Loucy (cell line): ENCODE measurements at regions not wholly inside any gene's neighbourhood (a gene's known extent, or its start where the extent isn't known, plus 50 kb on each side); places are given as distances from the start of the nearest gene placed in this dataset.

ENCODE experiments used
- H2AFZ ChIP-seq: fragments of 200-600 bp; sonication (generic); 2 replicates; pipeline ENCODE4 v1.6.0; 2016; ENCODE audit warnings: antibody characterized with exemption, mild to moderate bottlenecking, low read length, moderate library complexity
- H3F3A ChIP-seq: fragments of 200-600 bp; 2 replicates; pipeline ENCODE4 v1.6.0; 2016; ENCODE audit warnings: antibody characterized with exemption, low read depth, mild to moderate bottlenecking
- H3K27me3 ChIP-seq: fragments of 200-600 bp; sonication (generic); 2 replicates; pipeline ENCODE4 v1.6.1; 2014; ENCODE audit warnings: low read length, mild to moderate bottlenecking; ENCODE audit not compliant: insufficient read depth, poor library complexity, severe bottlenecking
- H3K36me3 ChIP-seq: fragments of 200-600 bp; sonication (generic); 2 replicates; pipeline ENCODE4 v1.6.1; 2016; ENCODE audit warnings: low read length; ENCODE audit not compliant: insufficient read depth
- H3K4me1 ChIP-seq: fragments of 200-600 bp; sonication (generic); 2 replicates; pipeline ENCODE4 v1.5.1; 2014; ENCODE audit warnings: low read length, mild to moderate bottlenecking; ENCODE audit not compliant: insufficient read depth, poor library complexity, severe bottlenecking
- H3K4me2 ChIP-seq: fragments of 200-600 bp; sonication (generic); 2 replicates; pipeline ENCODE4 v1.6.0; 2014; ENCODE audit warnings: antibody characterized with exemption, low read length, low read depth, mild to moderate bottlenecking; ENCODE audit not compliant: poor library complexity, severe bottlenecking
- H3K4me3 ChIP-seq: fragments of 200-600 bp; sonication (generic); 2 replicates; pipeline ENCODE4 v1.5.1; 2014; ENCODE audit warnings: low read length, mild to moderate bottlenecking, mixed read lengths; ENCODE audit not compliant: poor library complexity, severe bottlenecking
- H3K79me2 ChIP-seq: fragments of 200-600 bp; sonication (generic); 2 replicates; pipeline ENCODE4 v1.6.1; 2014; ENCODE audit warnings: low read length; ENCODE audit not compliant: insufficient read depth
- H3K9ac ChIP-seq: fragments of 200-600 bp; sonication (generic); 2 replicates; pipeline ENCODE4 v1.6.0; 2014; ENCODE audit warnings: mild to moderate bottlenecking, low read depth, low read length, moderate library complexity; ENCODE audit not compliant: poor library complexity, severe bottlenecking
- H3K9me2 ChIP-seq: fragments of 200-600 bp; sonication (generic); replicated peaks from 2 replicates; pipeline ENCODE4 v1.6.1; 2016; ENCODE audit warnings: low read depth, low read length, mixed read lengths
- H3K9me3 ChIP-seq: fragments of 200-600 bp; sonication (generic); 2 replicates; pipeline ENCODE4 v1.6.1; 2014; ENCODE audit warnings: mild to moderate bottlenecking, antibody characterized with exemption, low read length, low read depth; ENCODE audit not compliant: insufficient read depth
- H4K20me1 ChIP-seq: fragments of 200-600 bp; sonication (generic); 2 replicates; pipeline ENCODE4 v1.6.0; 2014; ENCODE audit warnings: antibody characterized with exemption, low read length, mild to moderate bottlenecking; ENCODE audit not compliant: insufficient read depth, poor library complexity, severe bottlenecking
- EZH2phosphoT487 ChIP-seq: fragments of 200-600 bp; IDR thresholded peaks from 2 replicates; pipeline ENCODE4 v1.6.1; 2018; ENCODE audit warnings: antibody characterized with exemption, mild to moderate bottlenecking, moderate library complexity, borderline replicate concordance
- TF ChIP-seq, protein P1 (sequence below): fragments of 200-600 bp; sonication (generic); conservative IDR thresholded peaks from 2 replicates; pipeline ENCODE4 v1.5.1; 2014; ENCODE audit warnings: mild to moderate bottlenecking, antibody characterized with exemption, low read length

DNA sequence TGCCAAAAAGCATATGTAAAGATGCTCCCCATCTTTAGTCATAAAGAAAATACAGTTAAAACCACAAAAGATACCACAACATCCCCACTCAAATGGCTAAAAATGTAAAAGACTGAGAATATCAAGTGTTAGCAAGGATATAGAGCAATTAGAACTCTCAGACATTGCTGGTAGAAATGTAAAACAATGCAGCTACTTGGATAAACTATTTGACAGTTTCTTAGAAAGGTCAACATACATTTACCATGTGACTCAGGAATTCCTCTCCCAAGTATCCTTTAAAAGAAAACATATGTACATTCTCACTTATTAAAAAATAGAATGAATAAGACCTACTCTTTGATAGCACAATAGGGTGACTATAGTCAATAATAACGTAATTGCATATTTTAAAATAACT lies 173.7 kb downstream of the HNRNPD start:
- Histone ChIP-seq H3K79me2 (no peaks in the 10 kb centered on the region), H3K4me1 (no peaks in the 10 kb centered on the region), H3K27me3 (no peaks in the 10 kb centered on the region), H3K9me2 (no peaks in the 10 kb centered on the region), H3K9me3 (no peaks in the 10 kb centered on the region), H3K4me3 (no peak overlapping the region), H4K20me1 (no peaks in the 10 kb centered on the region), H2AFZ (no peak overlapping the region), H3K36me3 (no peaks in the 10 kb centered on the region), H3K4me2 (no peak overlapping the region), H3F3A (no peaks in the 10 kb centered on the region), H3K9ac (no peak overlapping the region)
- TF ChIP-seq EZH2phosphoT487: no peak
- TF ChIP-seq, protein P1, sequence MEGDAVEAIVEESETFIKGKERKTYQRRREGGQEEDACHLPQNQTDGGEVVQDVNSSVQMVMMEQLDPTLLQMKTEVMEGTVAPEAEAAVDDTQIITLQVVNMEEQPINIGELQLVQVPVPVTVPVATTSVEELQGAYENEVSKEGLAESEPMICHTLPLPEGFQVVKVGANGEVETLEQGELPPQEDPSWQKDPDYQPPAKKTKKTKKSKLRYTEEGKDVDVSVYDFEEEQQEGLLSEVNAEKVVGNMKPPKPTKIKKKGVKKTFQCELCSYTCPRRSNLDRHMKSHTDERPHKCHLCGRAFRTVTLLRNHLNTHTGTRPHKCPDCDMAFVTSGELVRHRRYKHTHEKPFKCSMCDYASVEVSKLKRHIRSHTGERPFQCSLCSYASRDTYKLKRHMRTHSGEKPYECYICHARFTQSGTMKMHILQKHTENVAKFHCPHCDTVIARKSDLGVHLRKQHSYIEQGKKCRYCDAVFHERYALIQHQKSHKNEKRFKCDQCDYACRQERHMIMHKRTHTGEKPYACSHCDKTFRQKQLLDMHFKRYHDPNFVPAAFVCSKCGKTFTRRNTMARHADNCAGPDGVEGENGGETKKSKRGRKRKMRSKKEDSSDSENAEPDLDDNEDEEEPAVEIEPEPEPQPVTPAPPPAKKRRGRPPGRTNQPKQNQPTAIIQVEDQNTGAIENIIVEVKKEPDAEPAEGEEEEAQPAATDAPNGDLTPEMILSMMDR: no peak

DNA sequence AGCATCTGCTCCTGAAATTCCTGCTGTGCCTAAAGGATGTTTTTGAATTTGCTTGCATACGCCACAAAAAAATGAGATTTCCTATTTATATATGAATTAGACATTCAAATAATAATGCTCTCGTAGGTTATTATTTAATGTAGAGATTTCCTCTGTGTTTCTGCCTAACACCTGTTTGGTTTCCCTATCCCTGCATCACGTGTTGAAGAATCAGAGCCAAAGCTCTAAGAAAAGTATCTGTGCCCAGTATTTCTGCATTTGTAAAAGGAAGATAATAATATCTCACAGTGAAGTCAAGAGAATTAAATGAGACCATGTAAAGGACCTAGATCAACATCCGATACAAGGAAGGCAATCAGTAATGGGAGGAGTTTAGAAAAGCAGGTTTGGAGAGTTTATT lies 179.5 kb downstream of the HNRNPD start:
- H3K9me2 ChIP-seq: no peaks in the 10 kb centered on the region
- TF ChIP-seq, protein P1: no peak
- TF ChIP-seq EZH2phosphoT487: no peak
- no peak overlapping the region for H3K9ac ChIP-seq
- no peak overlapping the region for H3K4me2 ChIP-seq
- H3K36me3 ChIP-seq: no peaks in the 10 kb centered on the region
- H3K4me3 ChIP-seq: no peak overlapping the region
- H3K9me3 ChIP-seq: no peaks in the 10 kb centered on the region
- no peaks in the 10 kb centered on the region for H3K27me3 ChIP-seq
- no peaks in the 10 kb centered on the region for H3K79me2 ChIP-seq
- H3F3A ChIP-seq: no peaks in the 10 kb centered on the region
- no peaks in the 10 kb centered on the region for H4K20me1 ChIP-seq
- H3K4me1 ChIP-seq: no peaks in the 10 kb centered on the region
- H2AFZ ChIP-seq: no peak overlapping the region

DNA sequence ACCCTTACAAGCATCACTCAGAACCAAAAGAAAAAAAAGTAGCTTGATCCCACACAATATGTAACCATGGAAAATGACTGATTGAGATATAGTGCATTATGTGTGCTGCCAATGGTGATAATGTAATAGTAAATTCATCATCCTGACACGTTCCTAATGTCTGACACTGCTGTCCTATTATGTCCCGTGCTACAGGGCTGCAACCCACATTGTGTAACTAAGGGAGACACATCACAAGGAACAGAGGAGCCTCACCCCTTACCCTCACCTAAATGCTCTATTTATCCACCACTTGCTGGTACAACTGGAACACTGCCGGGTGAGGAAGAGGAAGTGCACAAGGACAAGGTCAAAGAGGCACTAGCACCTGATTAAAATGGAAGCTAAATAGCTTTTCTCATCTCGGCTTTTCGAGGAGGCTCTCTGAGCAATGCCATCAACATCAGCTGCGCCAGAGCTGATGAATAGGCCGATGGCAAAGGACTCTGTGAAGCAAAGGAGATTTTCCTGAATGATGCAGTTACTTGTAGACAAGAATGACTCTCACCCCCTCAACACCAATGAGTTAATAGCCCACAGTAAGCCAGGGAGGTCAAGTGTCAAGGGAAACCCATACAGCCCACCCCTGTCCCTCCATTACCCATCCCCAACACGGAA lies 181.6 kb downstream of the HNRNPD start:
- Histone ChIP-seq H3K4me3 (no peak overlapping the region), H3K4me1 (no peaks in the 10 kb centered on the region), H2AFZ (no peak overlapping the region), H3K9me2 (no peaks in the 10 kb centered on the region), H3K27me3 (no peaks in the 10 kb centered on the region), H3K79me2 (no peaks in the 10 kb centered on the region), H3K4me2 (no peak overlapping the region), H3K9ac (no peak overlapping the region), H4K20me1 (no peaks in the 10 kb centered on the region), H3K9me3 (no peaks in the 10 kb centered on the region), H3F3A (no peaks in the 10 kb centered on the region), H3K36me3 (no peaks in the 10 kb centered on the region)
- TF ChIP-seq, protein P1: no peak
- no peak for TF ChIP-seq EZH2phosphoT487
